Endothelial cell of umbilical vein (primary cell): ENCODE measurements at regions not wholly inside any gene's neighbourhood (a gene's known extent, or its start where the extent isn't known, plus 50 kb on each side); places are given as distances from the start of the nearest gene placed in this dataset.

Source experiments
- CTCF ChIP-seq, 2 donors: IDR thresholded peaks; 1 replicate in 1 of 2; 2 replicates in 1 of 2; pipeline ENCODE4 v1.5.1; 2011; ENCODE audit warnings: low read length in 2 of 2, mild to moderate bottlenecking in 2 of 2, moderate library complexity in 2 of 2, control low read depth in 1 of 2, inconsistent platforms in 1 of 2, low read depth in 1 of 2; ENCODE audit not compliant: insufficient read depth in 1 of 2; ENCODE audit errors: extremely low read depth in 1 of 2
- EZH2 ChIP-seq: IDR thresholded peaks from 2 replicates; pipeline ENCODE4 v1.6.1; 2012; ENCODE audit warnings: borderline replicate concordance, low read depth, mild to moderate bottlenecking, moderate library complexity, low read length, inconsistent platforms; ENCODE audit not compliant: severe bottlenecking
- FOS ChIP-seq: IDR thresholded peaks from 2 replicates; pipeline ENCODE4 v1.6.1; 2011; ENCODE audit warnings: mild to moderate bottlenecking, low read length, moderate library complexity, borderline replicate concordance; ENCODE audit not compliant: insufficient read depth
- GATA2 ChIP-seq: IDR thresholded peaks from 2 replicates; pipeline ENCODE4 v1.7.0; 2011; ENCODE audit warnings: low read depth, mild to moderate bottlenecking, moderate library complexity, mixed read lengths, low read length; ENCODE audit not compliant: insufficient read length, insufficient read depth
- MYC ChIP-seq: IDR thresholded peaks from one replicate; pipeline ENCODE4 v1.6.1; 2011; ENCODE audit warnings: mild to moderate bottlenecking, low read depth, low read length
- POLR2A ChIP-seq: IDR thresholded peaks from 2 replicates; pipeline ENCODE4 v1.6.1; 2012; ENCODE audit warnings: low read depth, mild to moderate bottlenecking, control low read depth, low read length
- POLR2AphosphoS5 ChIP-seq: IDR thresholded peaks from 2 replicates; pipeline ENCODE4 v1.6.1; 2012; ENCODE audit warnings: low read depth, mild to moderate bottlenecking, control low read depth, low read length, moderate library complexity; ENCODE audit not compliant: insufficient read depth

GRCh38 chr4:56234098-56234497 is 153.2 kb downstream of the AASDH start:
- TF ChIP-seq CTCF (IDR thresholded peaks at IDR 0.05; ENCODE audit: extremely low read depth in 1 of 2, insufficient read depth in 1 of 2, low read depth in 1 of 2, low read length in 2 of 2) (no peak), EZH2 (no peak), POLR2A (no peak), POLR2AphosphoS5 (no peak), FOS (no peak), MYC (no peak), GATA2 (no peak)
